GM23248 (cell line): ENCODE measurements at regions not wholly inside any gene's neighbourhood (a gene's known extent, or its start where the extent isn't known, plus 50 kb on each side); places are given as distances from the start of the nearest gene placed in this dataset.
"Not testable (repeated sequence)": the region's sequence is repeated elsewhere in the genome, so short reads cannot be mapped to it uniquely, and the experiment has no call there.

Experiments used
- DNase-seq: peaks from one replicate; pipeline ENCODE4 v3.0.0-alpha.2; 2015
- H2AFZ ChIP-seq: fragments of 200-600 bp; sonication (generic); 2 replicates; pipeline ENCODE4 v1.6.1; 2016; ENCODE audit warnings: antibody characterized with exemption
- H3F3A ChIP-seq: fragments of 200-600 bp; sonication (generic); 2 replicates; pipeline ENCODE4 v1.6.1; 2016; ENCODE audit warnings: mild to moderate bottlenecking, antibody characterized with exemption, mixed run types; ENCODE audit not compliant: insufficient read depth
- H3K27ac ChIP-seq: fragments of 200-600 bp; sonication (generic); 2 replicates; pipeline ENCODE4 v1.5.1; 2016; ENCODE audit warnings: mild to moderate bottlenecking
- H3K27me3 ChIP-seq: fragments of 200-600 bp; sonication (generic); replicated peaks from 2 replicates; pipeline ENCODE4 v1.6.1; 2016; ENCODE audit warnings: mild to moderate bottlenecking; ENCODE audit not compliant: insufficient read depth
- H3K36me3 ChIP-seq: fragments of 200-600 bp; sonication (generic); 2 replicates; pipeline ENCODE4 v1.6.1; 2016; ENCODE audit warnings: low read depth, mild to moderate bottlenecking
- H3K4me1 ChIP-seq: fragments of 200-600 bp; sonication (generic); 2 replicates; pipeline ENCODE4 v1.6.1; 2016; ENCODE audit warnings: mild to moderate bottlenecking; ENCODE audit not compliant: insufficient read depth
- H3K4me2 ChIP-seq: fragments of 200-600 bp; sonication (generic); one replicate; pipeline ENCODE4 v1.6.1; 2016; ENCODE audit warnings: mild to moderate bottlenecking; ENCODE audit not compliant: unreplicated experiment
- H3K4me3 ChIP-seq: fragments of 200-600 bp; sonication (generic); 2 replicates; pipeline ENCODE4 v1.5.1; 2016; ENCODE audit warnings: mild to moderate bottlenecking
- H3K79me2 ChIP-seq: fragments of 200-600 bp; sonication (generic); 2 replicates; pipeline ENCODE4 v1.6.1; 2016; ENCODE audit warnings: mild to moderate bottlenecking; ENCODE audit not compliant: insufficient read depth
- H3K9ac ChIP-seq: fragments of 200-600 bp; sonication (generic); 2 replicates; pipeline ENCODE4 v1.6.1; 2016; ENCODE audit warnings: mild to moderate bottlenecking
- H3K9me2 ChIP-seq: fragments of 200-600 bp; sonication (generic); 2 replicates; pipeline ENCODE4 v1.6.1; 2016; ENCODE audit warnings: mixed run types, mild to moderate bottlenecking, moderate library complexity; ENCODE audit not compliant: insufficient read depth
- H3K9me3 ChIP-seq: fragments of 200-600 bp; sonication (generic); one replicate; pipeline ENCODE4 v1.6.1; 2017; ENCODE audit warnings: low read depth
- H4K20me1 ChIP-seq: fragments of 200-600 bp; sonication (generic); 2 replicates; pipeline ENCODE4 v1.6.0; 2016; ENCODE audit not compliant: insufficient read depth
- EZH2 ChIP-seq: fragments of 200-600 bp; sonication (generic); IDR thresholded peaks from 2 replicates; pipeline ENCODE4 v1.6.1; 2018; ENCODE audit warnings: antibody characterized with exemption, mild to moderate bottlenecking; ENCODE audit not compliant: insufficient read depth, poor library complexity, severe bottlenecking
- EZH2phosphoT487 ChIP-seq: fragments of 200-600 bp; sonication (generic); IDR thresholded peaks from 2 replicates; pipeline ENCODE4 v1.6.1; 2018; ENCODE audit warnings: antibody characterized with exemption, moderate library complexity, mild to moderate bottlenecking, low read depth; ENCODE audit not compliant: insufficient read depth
- WGBS, 2 experiments: methylation state at CpG; one replicate each; pipeline ENCODE4 v1.1.6; 2015 to 2017; ENCODE audit warnings: low lambda C conversion rate in 2 of 2, low coverage in 1 of 2; ENCODE audit errors: missing lambda C conversion rate in 2 of 2; 5-methylcytosine and 5-hydroxymethylcytosine counted together
- in situ Hi-C: fragments of 300-500 bp; cut with MboI; formaldehyde crosslinking; loops from 2 replicates; pipeline ENCODE4 v1.15.0; 2020

DNA sequence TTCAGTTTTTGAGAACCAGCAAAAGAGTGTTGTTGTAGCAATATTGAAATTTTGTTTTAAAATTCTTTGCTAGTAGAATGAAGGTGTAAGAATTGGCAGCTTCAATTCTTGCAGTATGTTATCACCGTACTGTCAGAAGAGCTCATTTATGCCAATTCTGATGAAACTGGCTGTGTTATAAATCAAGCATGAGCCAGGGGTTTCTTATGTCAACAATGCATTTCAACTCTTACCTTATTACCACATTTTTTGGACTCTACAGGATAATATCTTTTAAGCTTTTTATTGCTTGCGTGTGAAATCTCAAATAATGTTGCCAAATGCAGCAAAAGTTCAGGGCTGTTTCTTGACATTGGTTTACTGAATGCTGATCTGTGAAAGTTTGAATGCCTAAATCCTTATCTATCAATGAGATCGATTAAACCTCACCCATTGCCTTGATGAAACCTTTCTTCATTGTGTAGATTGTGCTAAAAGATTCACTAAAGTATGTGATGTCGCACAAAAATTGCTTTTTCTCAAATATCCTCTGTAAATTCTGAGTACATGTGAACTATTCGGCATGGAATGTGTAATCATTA lies 1389.3 kb upstream of the ZEB2 start:
- Histone ChIP-seq H3K27me3 (no peaks in the 10 kb centered on the region), H3K4me1 (no peaks in the 10 kb centered on the region), H3K4me3 (no peak overlapping the region), H3K36me3 (no peaks in the 10 kb centered on the region), H3K9ac (no peak overlapping the region), H2AFZ (no peak overlapping the region), H3K79me2 (no peaks in the 10 kb centered on the region), H3K9me2 (no peaks in the 10 kb centered on the region), H3F3A (no peaks in the 10 kb centered on the region), H3K27ac (no peak overlapping the region), H3K4me2 (no peak overlapping the region), H4K20me1 (no peaks in the 10 kb centered on the region), H3K9me3 (no peaks in the 10 kb centered on the region)
- 80 to 85% methylated on average over 5 of the region's 5 CpGs for WGBS, 2 experiments
- in situ Hi-C loops, result no loop called here
- TF ChIP-seq EZH2, result no peak
- no peak for TF ChIP-seq EZH2phosphoT487
- DNase-seq, result no peak

DNA sequence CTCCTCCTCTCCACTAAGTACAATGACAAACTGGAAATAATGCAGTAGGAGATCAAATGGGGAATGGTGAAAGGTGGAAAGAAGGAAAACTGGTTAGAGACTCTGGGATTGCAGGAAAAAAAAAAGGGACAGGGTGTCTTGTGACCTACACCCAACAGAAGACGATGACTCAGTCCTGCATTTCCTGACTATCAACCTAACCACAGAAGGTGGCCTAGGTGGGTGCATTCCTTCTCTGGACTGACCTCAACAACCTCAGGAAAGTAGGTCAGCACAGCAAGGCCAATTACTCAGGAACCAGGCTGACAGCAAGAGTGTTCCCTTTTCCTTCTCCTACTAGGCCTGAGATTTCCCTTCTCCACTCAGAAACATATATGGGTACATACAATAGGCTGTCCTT lies 1386.4 kb upstream of the ZEB2 start:
- in situ Hi-C loops, result no loop called here
- H3K9me3 ChIP-seq, result no peaks in the 10 kb centered on the region
- TF ChIP-seq EZH2phosphoT487 (no peak), EZH2 (no peak)
- H3K4me1 ChIP-seq, result no peaks in the 10 kb centered on the region
- H4K20me1 ChIP-seq, result no peaks in the 10 kb centered on the region
- H3K27ac ChIP-seq, result no peak overlapping the region
- no peaks in the 10 kb centered on the region for H3K36me3 ChIP-seq
- H3K79me2 ChIP-seq, result no peaks in the 10 kb centered on the region
- H3K4me2 ChIP-seq, result no peak overlapping the region
- no peaks in the 10 kb centered on the region for H3K27me3 ChIP-seq
- no peak overlapping the region for H2AFZ ChIP-seq
- no peaks in the 10 kb centered on the region for H3K9me2 ChIP-seq
- 59 to 60% methylated on average over 1 of the region's 1 CpG for WGBS, 2 experiments
- no peak overlapping the region for H3K4me3 ChIP-seq
- H3F3A ChIP-seq, result no peaks in the 10 kb centered on the region
- no peak for DNase-seq
- no peak overlapping the region for H3K9ac ChIP-seq

DNA sequence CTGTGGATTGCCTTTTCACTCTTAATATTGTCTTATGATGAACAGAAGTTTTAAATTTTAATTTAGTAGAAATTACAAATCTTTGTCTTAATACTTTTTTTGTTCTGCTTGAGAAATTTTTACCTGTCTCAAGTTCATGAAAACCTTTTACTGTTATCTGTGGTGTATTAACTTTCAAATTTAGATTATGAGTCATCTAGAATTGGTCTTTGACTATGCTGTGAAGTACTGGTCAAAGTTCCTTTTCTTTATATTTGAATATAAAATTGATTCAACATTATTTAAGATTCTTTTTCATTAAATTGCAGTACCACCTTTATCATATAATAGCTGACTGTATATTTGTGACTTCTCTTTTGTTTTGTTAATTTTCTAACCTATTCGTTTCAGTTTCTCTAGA lies 1385.5 kb upstream of the ZEB2 start:
- Histone ChIP-seq H3K27ac (no peak overlapping the region), H3F3A (no peaks in the 10 kb centered on the region), H3K9ac (no peak overlapping the region), H3K79me2 (no peaks in the 10 kb centered on the region), H2AFZ (no peak overlapping the region), H3K9me2 (no peaks in the 10 kb centered on the region), H3K4me2 (no peak overlapping the region), H4K20me1 (no peaks in the 10 kb centered on the region), H3K4me3 (no peak overlapping the region), H3K4me1 (no peaks in the 10 kb centered on the region), H3K36me3 (no peaks in the 10 kb centered on the region), H3K9me3 (no peaks in the 10 kb centered on the region), H3K27me3 (no peaks in the 10 kb centered on the region)
- TF ChIP-seq EZH2 (no peak), EZH2phosphoT487 (no peak)
- 57 to 59% methylated on average over 1 of the region's 1 CpG for WGBS, 2 experiments
- DNase-seq, result no peak
- in situ Hi-C loops, result no loop called here

DNA sequence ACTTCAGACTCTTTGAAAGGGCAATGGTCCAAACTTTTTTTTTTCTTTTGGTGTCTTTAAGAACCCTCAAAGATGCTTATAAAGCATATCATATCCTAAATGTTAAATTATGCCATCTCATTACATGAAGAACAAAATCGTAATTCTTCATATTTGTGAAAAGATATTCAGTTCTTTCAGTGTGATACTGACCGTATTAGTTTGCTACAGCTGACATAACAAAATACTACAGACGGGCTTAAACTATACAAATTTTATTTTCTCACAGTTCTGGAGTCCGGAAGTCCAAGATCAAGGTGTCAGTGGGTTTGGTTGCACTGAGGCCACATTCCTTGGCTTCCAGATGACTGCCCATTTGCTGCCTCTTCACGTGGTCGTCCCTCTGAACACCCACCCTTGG lies 1377.2 kb upstream of the ZEB2 start:
- no peaks in the 10 kb centered on the region for H3K9me3 ChIP-seq
- H3K79me2 ChIP-seq, result no peaks in the 10 kb centered on the region
- H3K4me3 ChIP-seq, result no peak overlapping the region
- no peaks in the 10 kb centered on the region for H3F3A ChIP-seq
- H3K4me2 ChIP-seq, result no peak overlapping the region
- no peaks in the 10 kb centered on the region for H4K20me1 ChIP-seq
- no peak overlapping the region for H3K9ac ChIP-seq
- in situ Hi-C loops, result no loop called here
- H2AFZ ChIP-seq, result no peak overlapping the region
- no peaks in the 10 kb centered on the region for H3K36me3 ChIP-seq
- no peaks in the 10 kb centered on the region for H3K27me3 ChIP-seq
- 77 to 88% methylated on average over 6 of the region's 6 CpGs for WGBS, 2 experiments
- TF ChIP-seq EZH2 (no peak), EZH2phosphoT487 (no peak)
- H3K27ac ChIP-seq, result no peak overlapping the region
- H3K4me1 ChIP-seq, result no peaks in the 10 kb centered on the region
- DNase-seq, result no peak
- no peaks in the 10 kb centered on the region for H3K9me2 ChIP-seq

DNA sequence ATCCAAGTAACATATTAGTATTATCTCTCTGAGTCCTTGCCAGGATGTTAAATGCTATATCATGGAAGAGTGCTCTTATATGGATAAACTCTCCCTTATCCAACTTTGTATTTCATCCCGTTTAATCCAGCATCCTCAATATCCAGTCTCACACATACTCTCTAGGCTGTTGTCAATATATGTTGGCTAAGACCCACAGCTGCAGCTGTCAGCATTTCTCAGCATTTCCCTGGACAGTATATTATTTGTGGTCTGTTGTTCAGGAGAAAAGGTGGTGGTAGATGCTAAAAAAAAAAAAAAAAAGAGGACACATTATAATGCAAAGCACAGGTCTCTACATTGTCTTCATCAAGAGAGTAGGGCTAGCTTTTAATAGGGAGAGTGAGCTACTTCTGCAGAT lies 1368.0 kb upstream of the ZEB2 start:
- Histone ChIP-seq H3K36me3 (no peaks in the 10 kb centered on the region), H4K20me1 (no peaks in the 10 kb centered on the region), H3K9ac (no peak overlapping the region), H3K9me2 (no peaks in the 10 kb centered on the region; the same call in 1 of the 2 replicates), H3K27me3 (no peaks in the 10 kb centered on the region), H3F3A (no peaks in the 10 kb centered on the region), H3K79me2 (no peaks in the 10 kb centered on the region), H3K4me3 (no peak overlapping the region), H3K27ac (no peak overlapping the region), H2AFZ (no peak overlapping the region), H3K4me1 (no peaks in the 10 kb centered on the region), H3K9me3 (no peaks in the 10 kb centered on the region), H3K4me2 (no peak overlapping the region)
- in situ Hi-C loops, result no loop called here
- DNase-seq, result no peak
- 47 to 64% methylated on average over 1 of the region's 1 CpG for WGBS, 2 experiments
- TF ChIP-seq EZH2, result no peak
- TF ChIP-seq EZH2phosphoT487, result no peak

DNA sequence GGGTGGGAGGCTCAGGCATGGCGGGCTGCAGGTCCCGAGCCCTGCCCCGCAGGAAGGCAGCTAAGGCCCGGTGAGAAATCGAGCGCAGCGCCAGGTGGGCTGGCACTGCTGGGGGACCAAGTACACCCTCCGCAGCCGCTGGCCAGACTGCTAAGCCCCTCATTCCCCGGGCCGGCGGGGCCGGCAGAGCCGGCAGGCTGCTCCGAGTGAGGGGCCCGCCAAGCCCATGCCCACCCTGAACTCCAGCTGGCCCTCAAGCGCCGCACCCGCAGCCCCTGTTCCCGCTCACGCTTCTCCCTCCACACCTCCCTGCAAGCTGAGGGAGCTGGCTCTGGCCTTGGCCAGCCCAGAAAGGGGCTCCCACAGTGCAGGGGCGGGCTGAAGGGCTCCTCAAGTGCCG lies 1361.1 kb upstream of the ZEB2 start:
- H2AFZ ChIP-seq, H3K27ac ChIP-seq, H3F3A ChIP-seq, in situ Hi-C loops, H3K4me3 ChIP-seq, H3K9me3 ChIP-seq, H3K79me2 ChIP-seq, H3K4me2 ChIP-seq, H3K4me1 ChIP-seq, H3K9me2 ChIP-seq, H4K20me1 ChIP-seq, DNase-seq, H3K36me3 ChIP-seq, H3K27me3 ChIP-seq, H3K9ac ChIP-seq: not testable (repeated sequence)
- WGBS, 2 experiments, result 91 to 93% methylated on average over 14 to 23 of the region's 23 CpGs
